GM23248 (cell line): ENCODE measurements at regions not wholly inside any gene's neighbourhood (a gene's known extent, or its start where the extent isn't known, plus 50 kb on each side); places are given as distances from the start of the nearest gene placed in this dataset.

Experiments
- EZH2 ChIP-seq: fragments of 200-600 bp; sonication (generic); IDR thresholded peaks from 2 replicates; pipeline ENCODE4 v1.6.1; 2018; ENCODE audit warnings: antibody characterized with exemption, mild to moderate bottlenecking; ENCODE audit not compliant: insufficient read depth, poor library complexity, severe bottlenecking
- EZH2phosphoT487 ChIP-seq: fragments of 200-600 bp; sonication (generic); IDR thresholded peaks from 2 replicates; pipeline ENCODE4 v1.6.1; 2018; ENCODE audit warnings: antibody characterized with exemption, moderate library complexity, mild to moderate bottlenecking, low read depth; ENCODE audit not compliant: insufficient read depth

GRCh38 chr5:2502970-2503594 is 248.4 kb downstream of the IRX2 start:
- TF ChIP-seq EZH2phosphoT487, result no peak
- no peak for TF ChIP-seq EZH2
